Prostate gland (tissue), 2 donors: ENCODE measurements at regions not wholly inside any gene's neighbourhood (a gene's known extent, or its start where the extent isn't known, plus 50 kb on each side); places are given as distances from the start of the nearest gene placed in this dataset.
"Not testable (repeated sequence)": the region's sequence is repeated elsewhere in the genome, so short reads cannot be mapped to it uniquely, and the experiment has no call there.

Experiments used
- DNase-seq: peaks from one replicate; pipeline ENCODE4 v3.0.0-alpha.2; 2019; ENCODE audit warnings: low spot score
- H3K27ac ChIP-seq, 2 donors: fragments of 200-600 bp; sonication (generic); 2 replicates each; pipeline ENCODE4 v1.5.1; 2017 to 2019
- H3K27me3 ChIP-seq: fragments of 200-600 bp; sonication (generic); replicated peaks from 2 replicates; pipeline ENCODE4 v1.5.1; 2019; ENCODE audit not compliant: insufficient read depth
- H3K36me3 ChIP-seq, 2 donors: fragments of 200-600 bp; sonication (generic); 1 replicate in 1 of 2; 2 replicates in 1 of 2; pipeline versions ENCODE4 v1.5.1 to v1.8.1; 2017 to 2019
- H3K4me1 ChIP-seq: fragments of 200-600 bp; sonication (generic); replicated peaks from 2 replicates; pipeline ENCODE4 v1.5.1; 2019
- H3K4me3 ChIP-seq, 2 donors: fragments of 200-600 bp; sonication (generic); 2 replicates each; pipeline ENCODE4 v1.5.1; 2017 to 2019
- H3K9me3 ChIP-seq: fragments of 200-600 bp; sonication (generic); 2 replicates; pipeline ENCODE4 v1.5.1; 2017
- POLR2A ChIP-seq: fragments of 450-650 bp; IDR thresholded peaks from one replicate; pipeline ENCODE4 v1.6.1; 2016; ENCODE audit warnings: antibody characterized with exemption, mild to moderate bottlenecking
- POLR2AphosphoS5 ChIP-seq: sonication (generic); formaldehyde crosslinking; IDR thresholded peaks from one replicate; pipeline ENCODE4 v1.6.1; 2017; ENCODE audit warnings: antibody characterized with exemption
- WGBS: methylation state at CpG from one replicate; pipeline ENCODE4 v1.1.5; 2018; 5-methylcytosine and 5-hydroxymethylcytosine counted together
- intact Hi-C: fragments of 100-400 bp; cut with DNase I; formaldehyde crosslinking; loops from one replicate; pipeline ENCODE4 v1.14.2; 2022
- TF ChIP-seq, protein P1 (sequence below), 4 experiments: fragments of 200-600 bp in 2 of 4; fragments of 450-650 bp in 2 of 4; sonication (generic) in 2 of 4; IDR thresholded peaks; 1 replicate in 3 of 4; 2 replicates in 1 of 4; pipeline ENCODE4 v1.5.1; 2016 to 2019; ENCODE audit warnings: antibody characterized with exemption in 4 of 4, mild to moderate bottlenecking in 2 of 4, moderate library complexity in 2 of 4

DNA sequence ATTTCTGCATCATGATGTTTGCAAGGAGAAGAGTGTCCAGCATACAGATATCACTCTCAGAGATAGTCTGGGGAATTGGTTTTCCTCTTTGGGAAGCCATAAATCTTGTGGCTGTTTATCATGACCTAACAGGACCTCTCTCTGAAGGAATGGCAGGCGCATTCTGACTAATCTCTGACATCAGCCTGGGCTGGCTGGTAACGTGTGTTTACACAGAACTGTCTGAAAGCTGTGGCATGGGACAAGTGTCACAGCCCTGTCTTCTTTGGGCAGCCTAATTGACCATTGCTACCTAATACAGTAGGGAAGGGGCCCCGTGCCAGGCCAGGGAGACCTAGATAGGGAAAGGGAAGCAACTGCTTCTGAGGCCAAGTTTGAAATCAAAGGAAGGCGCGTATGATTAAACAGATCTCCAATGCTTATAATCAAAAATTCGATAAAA, 73.9 kb upstream of the CABCOCO1 start:
- TF ChIP-seq, protein P1, sequence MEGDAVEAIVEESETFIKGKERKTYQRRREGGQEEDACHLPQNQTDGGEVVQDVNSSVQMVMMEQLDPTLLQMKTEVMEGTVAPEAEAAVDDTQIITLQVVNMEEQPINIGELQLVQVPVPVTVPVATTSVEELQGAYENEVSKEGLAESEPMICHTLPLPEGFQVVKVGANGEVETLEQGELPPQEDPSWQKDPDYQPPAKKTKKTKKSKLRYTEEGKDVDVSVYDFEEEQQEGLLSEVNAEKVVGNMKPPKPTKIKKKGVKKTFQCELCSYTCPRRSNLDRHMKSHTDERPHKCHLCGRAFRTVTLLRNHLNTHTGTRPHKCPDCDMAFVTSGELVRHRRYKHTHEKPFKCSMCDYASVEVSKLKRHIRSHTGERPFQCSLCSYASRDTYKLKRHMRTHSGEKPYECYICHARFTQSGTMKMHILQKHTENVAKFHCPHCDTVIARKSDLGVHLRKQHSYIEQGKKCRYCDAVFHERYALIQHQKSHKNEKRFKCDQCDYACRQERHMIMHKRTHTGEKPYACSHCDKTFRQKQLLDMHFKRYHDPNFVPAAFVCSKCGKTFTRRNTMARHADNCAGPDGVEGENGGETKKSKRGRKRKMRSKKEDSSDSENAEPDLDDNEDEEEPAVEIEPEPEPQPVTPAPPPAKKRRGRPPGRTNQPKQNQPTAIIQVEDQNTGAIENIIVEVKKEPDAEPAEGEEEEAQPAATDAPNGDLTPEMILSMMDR (IDR thresholded peaks at IDR 0.05), result no peak
- TF ChIP-seq POLR2A, result no peak
- TF ChIP-seq POLR2AphosphoS5, result no peak
- WGBS, result 75% methylated on average over 6 of the region's 6 CpGs
- H3K27me3 ChIP-seq, result no peaks in the 10 kb centered on the region
- H3K9me3 ChIP-seq, result no peaks in the 10 kb centered on the region
- H3K4me3 ChIP-seq, result no peak overlapping the region
- H3K36me3 ChIP-seq, result no peaks in the 10 kb centered on the region
- no peaks in the 10 kb centered on the region for H3K4me1 ChIP-seq
- DNase-seq, result no peak
- intact Hi-C loops, result no loop called here
- H3K27ac ChIP-seq, result no peak overlapping the region

DNA sequence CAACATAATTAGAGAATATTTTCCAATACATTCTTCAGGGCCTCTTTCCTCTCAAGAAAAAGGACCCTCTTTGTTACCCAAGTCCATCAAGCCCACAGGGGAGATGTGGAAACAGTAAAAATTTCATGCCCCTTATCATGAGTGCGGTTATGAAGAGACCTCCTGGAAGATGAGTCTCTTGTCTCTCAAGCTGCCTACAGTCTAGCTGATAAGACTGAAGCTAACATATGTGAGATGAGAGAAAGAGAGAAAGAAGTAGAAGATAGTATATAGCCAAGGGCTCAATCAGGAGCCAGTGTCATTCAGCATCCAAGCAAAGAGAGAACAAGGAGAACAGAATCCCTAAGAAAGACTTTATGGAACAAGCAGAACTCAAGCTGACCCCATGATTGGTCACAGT, 75.9 kb upstream of the CABCOCO1 start:
- WGBS, result 100% methylated on average over 1 of the region's 1 CpG
- intact Hi-C loops, result no loop called here
- H3K36me3 ChIP-seq, result no peaks in the 10 kb centered on the region

DNA sequence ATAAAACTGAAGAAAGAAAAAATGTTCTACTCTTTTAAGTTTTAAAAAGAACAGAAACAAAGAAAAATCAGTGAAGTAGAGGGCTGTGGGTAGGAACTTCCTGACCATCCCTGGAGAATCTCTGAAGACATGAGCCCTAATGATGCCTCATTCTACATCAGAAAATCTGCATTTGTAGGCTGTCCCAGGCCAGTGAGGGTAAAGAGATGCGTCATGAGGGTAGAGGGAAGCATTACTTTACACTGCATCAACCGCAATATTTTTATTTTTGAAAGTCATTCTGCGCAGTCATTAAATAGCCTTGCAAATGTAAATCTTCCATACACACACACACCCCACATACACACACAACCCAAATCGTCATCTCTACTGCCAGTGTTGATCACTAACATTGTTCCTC, 82.1 kb upstream of the CABCOCO1 start:
- intact Hi-C loops, result no loop called here
- no peak for DNase-seq
- no peaks in the 10 kb centered on the region for H3K27me3 ChIP-seq
- H3K4me1 ChIP-seq, result no peaks in the 10 kb centered on the region
- no peak overlapping the region for H3K27ac ChIP-seq
- no peaks in the 10 kb centered on the region for H3K36me3 ChIP-seq
- WGBS, result 95% methylated on average over 4 of the region's 4 CpGs
- TF ChIP-seq, protein P1 (IDR thresholded peaks at IDR 0.05), result no peak
- TF ChIP-seq POLR2A (no peak), POLR2AphosphoS5 (no peak)
- H3K9me3 ChIP-seq, result no peaks in the 10 kb centered on the region
- H3K4me3 ChIP-seq, result no peak overlapping the region

More for the DNA sequence above, 75.9 kb upstream of the CABCOCO1 start:
- Histone ChIP-seq H3K27ac (no peak overlapping the region), H3K4me3 (no peak overlapping the region), H3K27me3 (no peaks in the 10 kb centered on the region), H3K9me3 (no peaks in the 10 kb centered on the region), H3K4me1 (no peaks in the 10 kb centered on the region)
- TF ChIP-seq POLR2A (no peak), POLR2AphosphoS5 (no peak)
- TF ChIP-seq, protein P1 (IDR thresholded peaks at IDR 0.05), result no peak
- DNase-seq, result no peak

DNA sequence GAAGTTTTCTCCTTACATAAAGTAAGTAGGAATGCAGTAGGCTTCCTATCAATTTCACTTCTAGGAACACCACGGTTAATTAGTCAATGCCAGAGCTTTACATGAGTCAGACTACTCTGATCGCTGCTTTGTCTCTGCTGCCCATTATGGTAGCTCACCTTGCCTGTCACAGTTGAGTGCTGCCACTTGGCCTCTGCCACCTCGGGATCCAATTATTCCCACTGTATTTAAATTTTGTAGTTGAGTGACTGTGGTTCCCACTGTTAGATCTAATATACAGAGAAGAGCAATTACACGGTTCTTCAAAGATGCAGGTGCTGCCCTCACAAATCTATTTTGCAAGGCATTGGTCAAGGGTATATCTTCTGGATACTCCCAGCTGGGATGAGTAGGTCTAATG, 92.5 kb upstream of the CABCOCO1 start:
- intact Hi-C loops, H3K4me3 ChIP-seq, H3K9me3 ChIP-seq, H3K36me3 ChIP-seq, H3K4me1 ChIP-seq, DNase-seq, H3K27ac ChIP-seq, H3K27me3 ChIP-seq: not testable (repeated sequence)
- 84% methylated on average over 4 of the region's 4 CpGs for WGBS

DNA sequence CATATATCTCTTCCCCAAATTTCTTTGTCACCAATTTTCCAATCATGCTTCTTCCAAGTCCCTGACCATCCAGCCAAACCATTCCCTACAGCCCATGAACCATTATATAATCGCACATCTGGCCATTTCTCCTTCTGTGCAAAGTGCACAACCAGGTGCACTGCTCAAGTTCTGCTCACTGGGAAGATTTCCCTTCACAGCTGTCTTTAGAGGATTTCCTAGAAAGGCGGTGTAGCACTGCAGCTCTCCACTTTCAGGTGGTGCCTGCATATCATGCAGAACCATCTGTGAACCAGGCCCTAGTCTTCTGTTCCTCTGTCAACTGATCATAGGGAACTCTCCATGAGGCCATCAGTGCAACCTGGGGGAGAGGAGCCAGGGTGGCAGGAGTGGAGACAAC, 95.0 kb upstream of the CABCOCO1 start:
- no peak for DNase-seq
- no peaks in the 10 kb centered on the region for H3K27me3 ChIP-seq
- 100% methylated on average over 2 of the region's 2 CpGs for WGBS
- intact Hi-C loops, result no loop called here
- no peaks in the 10 kb centered on the region for H3K36me3 ChIP-seq
- H3K27ac ChIP-seq, result no peak overlapping the region
- H3K9me3 ChIP-seq, result no peaks in the 10 kb centered on the region
- TF ChIP-seq POLR2AphosphoS5, result no peak
- no peak for TF ChIP-seq POLR2A
- TF ChIP-seq, protein P1 (IDR thresholded peaks at IDR 0.05), result no peak
- H3K4me3 ChIP-seq, result no peak overlapping the region
- no peaks in the 10 kb centered on the region for H3K4me1 ChIP-seq
